Panc1 (cell line): ENCODE measurements at regions not wholly inside any gene's neighbourhood (a gene's known extent, or its start where the extent isn't known, plus 50 kb on each side); places are given as distances from the start of the nearest gene placed in this dataset.

Source experiments
- POLR2AphosphoS5 ChIP-seq: IDR thresholded peaks from 2 replicates; pipeline ENCODE4 v1.6.1; 2012; ENCODE audit warnings: mild to moderate bottlenecking, low read depth, low read length, moderate library complexity
- REST ChIP-seq, 2 experiments: IDR thresholded peaks; 2 replicates each; pipeline ENCODE4 v1.6.1; 2011 to 2012; ENCODE audit warnings: low read depth in 2 of 2, control low read depth in 1 of 2, low read length in 1 of 2, mild to moderate bottlenecking in 1 of 2, moderate library complexity in 1 of 2; ENCODE audit not compliant: insufficient read depth in 1 of 2
- SIN3A ChIP-seq: IDR thresholded peaks from 2 replicates; pipeline ENCODE4 v1.6.1; 2012; ENCODE audit warnings: low read depth, mild to moderate bottlenecking, low read length, moderate library complexity, borderline replicate concordance; ENCODE audit not compliant: insufficient read depth
- TCF7L2 ChIP-seq: IDR thresholded peaks from 2 replicates; pipeline ENCODE4 v1.6.1; 2011; ENCODE audit warnings: mild to moderate bottlenecking, low read depth, low read length, inconsistent platforms
- TF ChIP-seq, protein P1 (sequence below): fragments of 450-650 bp; IDR thresholded peaks from 2 replicates; pipeline ENCODE4 v1.5.1; 2017; ENCODE audit warnings: mild to moderate bottlenecking

GRCh38 chr2:529852-530251 lies 147.4 kb downstream of the TMEM18 start:
- TF ChIP-seq, protein P1, sequence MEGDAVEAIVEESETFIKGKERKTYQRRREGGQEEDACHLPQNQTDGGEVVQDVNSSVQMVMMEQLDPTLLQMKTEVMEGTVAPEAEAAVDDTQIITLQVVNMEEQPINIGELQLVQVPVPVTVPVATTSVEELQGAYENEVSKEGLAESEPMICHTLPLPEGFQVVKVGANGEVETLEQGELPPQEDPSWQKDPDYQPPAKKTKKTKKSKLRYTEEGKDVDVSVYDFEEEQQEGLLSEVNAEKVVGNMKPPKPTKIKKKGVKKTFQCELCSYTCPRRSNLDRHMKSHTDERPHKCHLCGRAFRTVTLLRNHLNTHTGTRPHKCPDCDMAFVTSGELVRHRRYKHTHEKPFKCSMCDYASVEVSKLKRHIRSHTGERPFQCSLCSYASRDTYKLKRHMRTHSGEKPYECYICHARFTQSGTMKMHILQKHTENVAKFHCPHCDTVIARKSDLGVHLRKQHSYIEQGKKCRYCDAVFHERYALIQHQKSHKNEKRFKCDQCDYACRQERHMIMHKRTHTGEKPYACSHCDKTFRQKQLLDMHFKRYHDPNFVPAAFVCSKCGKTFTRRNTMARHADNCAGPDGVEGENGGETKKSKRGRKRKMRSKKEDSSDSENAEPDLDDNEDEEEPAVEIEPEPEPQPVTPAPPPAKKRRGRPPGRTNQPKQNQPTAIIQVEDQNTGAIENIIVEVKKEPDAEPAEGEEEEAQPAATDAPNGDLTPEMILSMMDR: no peak
- no peak for TF ChIP-seq SIN3A
- no peak for TF ChIP-seq TCF7L2
- TF ChIP-seq POLR2AphosphoS5: no peak
- TF ChIP-seq REST (IDR thresholded peaks at IDR 0.05; ENCODE audit: insufficient read depth in 1 of 2, low read depth in 2 of 2, low read length in 1 of 2): no peak
